GM23338 (cell line): ENCODE measurements at regions not wholly inside any gene's neighbourhood (a gene's known extent, or its start where the extent isn't known, plus 50 kb on each side); places are given as distances from the start of the nearest gene placed in this dataset.

Experiments
- ATAC-seq: fragments of 200-7000 bp; cut with Tn5 transposase; 3 replicates; pipeline ENCODE4 v1.9.1; 2020
- DNase-seq: peaks from one replicate; pipeline ENCODE4 v3.0.0-alpha.2; 2015; ENCODE audit warnings: low spot score
- H2AFZ ChIP-seq: fragments of 200-600 bp; sonication (generic); 2 replicates; pipeline ENCODE4 v1.8.0; 2016; ENCODE audit warnings: antibody characterized with exemption, mild to moderate bottlenecking, moderate library complexity
- H3F3A ChIP-seq: fragments of 200-600 bp; sonication (generic); replicated peaks from 2 replicates; pipeline ENCODE4 v1.8.0; 2017; ENCODE audit warnings: antibody characterized with exemption, mixed run types, low read depth
- H3K27ac ChIP-seq: fragments of 200-600 bp; sonication (generic); 2 replicates; pipeline ENCODE4 v1.6.1; 2016; ENCODE audit warnings: low read depth
- H3K27me3 ChIP-seq: fragments of 200-600 bp; sonication (generic); 2 replicates; pipeline ENCODE4 v1.8.0; 2016; ENCODE audit warnings: mild to moderate bottlenecking, mixed run types, moderate library complexity; ENCODE audit not compliant: insufficient read depth
- H3K36me3 ChIP-seq: fragments of 200-600 bp; sonication (generic); 2 replicates; pipeline ENCODE4 v1.8.0; 2016; ENCODE audit warnings: mild to moderate bottlenecking; ENCODE audit not compliant: insufficient read depth
- H3K4me1 ChIP-seq: fragments of 200-600 bp; sonication (generic); 2 replicates; pipeline ENCODE4 v1.8.0; 2016; ENCODE audit warnings: mild to moderate bottlenecking, moderate library complexity; ENCODE audit not compliant: insufficient read depth
- H3K4me2 ChIP-seq: fragments of 200-600 bp; sonication (generic); 2 replicates; pipeline ENCODE4 v1.7.1; 2017; ENCODE audit warnings: mixed run types
- H3K4me3 ChIP-seq: fragments of 200-600 bp; sonication (generic); 2 replicates; pipeline ENCODE4 v1.6.1; 2016; ENCODE audit warnings: mixed run types
- H3K79me2 ChIP-seq: fragments of 200-600 bp; sonication (generic); replicated peaks from 2 replicates; pipeline ENCODE4 v1.8.0; 2017; ENCODE audit warnings: mild to moderate bottlenecking; ENCODE audit not compliant: insufficient read depth
- H3K9me2 ChIP-seq: fragments of 200-600 bp; sonication (generic); 2 replicates; pipeline ENCODE4 v1.8.0; 2017; ENCODE audit not compliant: insufficient read depth
- H4K20me1 ChIP-seq: fragments of 200-600 bp; sonication (generic); replicated peaks from 2 replicates; pipeline ENCODE4 v1.8.0; 2017; ENCODE audit warnings: mild to moderate bottlenecking; ENCODE audit not compliant: insufficient read depth
- H3K27ac Mint-ChIP-seq: 2 replicates; pipeline ENCODE4 v1.8.0; 2020; ENCODE audit warnings: inconsistent platforms, mild to moderate bottlenecking, moderate library complexity, mixed read lengths
- H3K27me3 Mint-ChIP-seq: 3 replicates; pipeline ENCODE4 v1.8.0; 2022; ENCODE audit warnings: low read depth, mild to moderate bottlenecking, moderate library complexity, mixed read lengths, inconsistent platforms; ENCODE audit not compliant: insufficient read depth, poor library complexity
- H3K36me3 Mint-ChIP-seq: 3 replicates; pipeline ENCODE4 v1.8.0; 2021; ENCODE audit warnings: low read depth, mild to moderate bottlenecking, inconsistent platforms, moderate library complexity, mixed read lengths
- H3K4me1 Mint-ChIP-seq: 3 replicates; pipeline ENCODE4 v1.8.0; 2020; ENCODE audit warnings: mild to moderate bottlenecking, inconsistent platforms, mixed read lengths
- H3K4me3 Mint-ChIP-seq: 3 replicates; pipeline ENCODE4 v1.8.0; 2021; ENCODE audit warnings: moderate library complexity, mild to moderate bottlenecking, inconsistent platforms, mixed read lengths
- H3K9me3 Mint-ChIP-seq: 3 replicates; pipeline ENCODE4 v1.8.0; 2020; ENCODE audit warnings: moderate library complexity, mild to moderate bottlenecking, inconsistent platforms, mixed read lengths
- CREB1 ChIP-seq: fragments of 250-450 bp; sonication (Bioruptor Pico); IDR thresholded peaks from 2 replicates; pipeline ENCODE4 v1.5.0; 2020; ENCODE audit warnings: low read depth, mild to moderate bottlenecking, moderate library complexity
- EZH2 ChIP-seq: fragments of 200-600 bp; sonication (generic); IDR thresholded peaks from one replicate; pipeline ENCODE4 v1.8.0; 2017; ENCODE audit warnings: antibody characterized with exemption, mild to moderate bottlenecking, low read depth; ENCODE audit not compliant: unreplicated experiment
- EZH2phosphoT487 ChIP-seq: fragments of 200-600 bp; sonication (generic); IDR thresholded peaks from one replicate; pipeline ENCODE4 v1.8.1; 2018; ENCODE audit warnings: antibody characterized with exemption; ENCODE audit not compliant: unreplicated experiment
- JUNB ChIP-seq: IDR thresholded peaks from one replicate; pipeline ENCODE4 v1.6.1; 2016; ENCODE audit warnings: antibody characterized with exemption; ENCODE audit not compliant: unreplicated experiment
- NANOG ChIP-seq: IDR thresholded peaks from 2 replicates; pipeline ENCODE4 v1.6.1; 2016; ENCODE audit warnings: antibody characterized with exemption, borderline replicate concordance
- POLR2AphosphoS5 ChIP-seq: IDR thresholded peaks from 2 replicates; pipeline ENCODE4 v1.6.1; 2016; ENCODE audit warnings: antibody characterized with exemption, low read depth
- ZNF114 ChIP-seq: fragments of 250-450 bp; sonication (Bioruptor Pico); IDR thresholded peaks from 2 replicates; pipeline ENCODE4 v1.5.0; 2020; ENCODE audit warnings: mild to moderate bottlenecking, moderate library complexity
- ZNF331 ChIP-seq: fragments of 250-450 bp; sonication (Bioruptor Pico); IDR thresholded peaks from 2 replicates; pipeline ENCODE4 v1.5.0; 2020; ENCODE audit warnings: low read depth, mild to moderate bottlenecking, moderate library complexity
- TF ChIP-seq, protein P1 (sequence below): fragments of 250-450 bp; sonication (Bioruptor Pico); IDR thresholded peaks from 2 replicates; pipeline ENCODE4 v1.5.0; 2020; ENCODE audit warnings: mild to moderate bottlenecking, moderate library complexity
- TF ChIP-seq, protein P2 (sequence below): IDR thresholded peaks from one replicate; pipeline ENCODE4 v1.6.1; 2018; ENCODE audit warnings: antibody characterized with exemption; ENCODE audit not compliant: unreplicated experiment
- TF ChIP-seq, protein P3 (sequence below): IDR thresholded peaks from 2 replicates; pipeline ENCODE4 v1.6.1; 2016; ENCODE audit warnings: antibody characterized with exemption

DNA sequence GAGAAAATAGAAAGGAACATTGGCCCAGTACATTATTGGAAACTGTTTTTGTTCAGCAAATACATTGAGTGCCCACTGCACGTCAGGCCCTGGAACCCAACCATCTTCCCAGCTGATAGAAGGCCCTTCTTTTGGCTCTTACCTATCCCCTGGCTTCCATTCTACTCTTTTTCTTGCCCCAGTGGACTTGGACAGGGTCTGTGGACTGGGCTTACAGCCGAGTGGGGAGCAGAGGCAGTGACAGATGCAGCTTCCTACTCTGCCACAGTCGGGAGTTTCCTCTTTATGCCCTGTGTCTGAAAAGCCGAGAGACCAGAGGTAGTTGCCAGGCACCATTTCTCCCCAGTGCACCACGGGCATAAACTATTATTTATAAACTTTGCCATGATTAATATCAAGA lies 70.4 kb downstream of the ARHGAP35 start (continued):
- TF ChIP-seq, protein P1, sequence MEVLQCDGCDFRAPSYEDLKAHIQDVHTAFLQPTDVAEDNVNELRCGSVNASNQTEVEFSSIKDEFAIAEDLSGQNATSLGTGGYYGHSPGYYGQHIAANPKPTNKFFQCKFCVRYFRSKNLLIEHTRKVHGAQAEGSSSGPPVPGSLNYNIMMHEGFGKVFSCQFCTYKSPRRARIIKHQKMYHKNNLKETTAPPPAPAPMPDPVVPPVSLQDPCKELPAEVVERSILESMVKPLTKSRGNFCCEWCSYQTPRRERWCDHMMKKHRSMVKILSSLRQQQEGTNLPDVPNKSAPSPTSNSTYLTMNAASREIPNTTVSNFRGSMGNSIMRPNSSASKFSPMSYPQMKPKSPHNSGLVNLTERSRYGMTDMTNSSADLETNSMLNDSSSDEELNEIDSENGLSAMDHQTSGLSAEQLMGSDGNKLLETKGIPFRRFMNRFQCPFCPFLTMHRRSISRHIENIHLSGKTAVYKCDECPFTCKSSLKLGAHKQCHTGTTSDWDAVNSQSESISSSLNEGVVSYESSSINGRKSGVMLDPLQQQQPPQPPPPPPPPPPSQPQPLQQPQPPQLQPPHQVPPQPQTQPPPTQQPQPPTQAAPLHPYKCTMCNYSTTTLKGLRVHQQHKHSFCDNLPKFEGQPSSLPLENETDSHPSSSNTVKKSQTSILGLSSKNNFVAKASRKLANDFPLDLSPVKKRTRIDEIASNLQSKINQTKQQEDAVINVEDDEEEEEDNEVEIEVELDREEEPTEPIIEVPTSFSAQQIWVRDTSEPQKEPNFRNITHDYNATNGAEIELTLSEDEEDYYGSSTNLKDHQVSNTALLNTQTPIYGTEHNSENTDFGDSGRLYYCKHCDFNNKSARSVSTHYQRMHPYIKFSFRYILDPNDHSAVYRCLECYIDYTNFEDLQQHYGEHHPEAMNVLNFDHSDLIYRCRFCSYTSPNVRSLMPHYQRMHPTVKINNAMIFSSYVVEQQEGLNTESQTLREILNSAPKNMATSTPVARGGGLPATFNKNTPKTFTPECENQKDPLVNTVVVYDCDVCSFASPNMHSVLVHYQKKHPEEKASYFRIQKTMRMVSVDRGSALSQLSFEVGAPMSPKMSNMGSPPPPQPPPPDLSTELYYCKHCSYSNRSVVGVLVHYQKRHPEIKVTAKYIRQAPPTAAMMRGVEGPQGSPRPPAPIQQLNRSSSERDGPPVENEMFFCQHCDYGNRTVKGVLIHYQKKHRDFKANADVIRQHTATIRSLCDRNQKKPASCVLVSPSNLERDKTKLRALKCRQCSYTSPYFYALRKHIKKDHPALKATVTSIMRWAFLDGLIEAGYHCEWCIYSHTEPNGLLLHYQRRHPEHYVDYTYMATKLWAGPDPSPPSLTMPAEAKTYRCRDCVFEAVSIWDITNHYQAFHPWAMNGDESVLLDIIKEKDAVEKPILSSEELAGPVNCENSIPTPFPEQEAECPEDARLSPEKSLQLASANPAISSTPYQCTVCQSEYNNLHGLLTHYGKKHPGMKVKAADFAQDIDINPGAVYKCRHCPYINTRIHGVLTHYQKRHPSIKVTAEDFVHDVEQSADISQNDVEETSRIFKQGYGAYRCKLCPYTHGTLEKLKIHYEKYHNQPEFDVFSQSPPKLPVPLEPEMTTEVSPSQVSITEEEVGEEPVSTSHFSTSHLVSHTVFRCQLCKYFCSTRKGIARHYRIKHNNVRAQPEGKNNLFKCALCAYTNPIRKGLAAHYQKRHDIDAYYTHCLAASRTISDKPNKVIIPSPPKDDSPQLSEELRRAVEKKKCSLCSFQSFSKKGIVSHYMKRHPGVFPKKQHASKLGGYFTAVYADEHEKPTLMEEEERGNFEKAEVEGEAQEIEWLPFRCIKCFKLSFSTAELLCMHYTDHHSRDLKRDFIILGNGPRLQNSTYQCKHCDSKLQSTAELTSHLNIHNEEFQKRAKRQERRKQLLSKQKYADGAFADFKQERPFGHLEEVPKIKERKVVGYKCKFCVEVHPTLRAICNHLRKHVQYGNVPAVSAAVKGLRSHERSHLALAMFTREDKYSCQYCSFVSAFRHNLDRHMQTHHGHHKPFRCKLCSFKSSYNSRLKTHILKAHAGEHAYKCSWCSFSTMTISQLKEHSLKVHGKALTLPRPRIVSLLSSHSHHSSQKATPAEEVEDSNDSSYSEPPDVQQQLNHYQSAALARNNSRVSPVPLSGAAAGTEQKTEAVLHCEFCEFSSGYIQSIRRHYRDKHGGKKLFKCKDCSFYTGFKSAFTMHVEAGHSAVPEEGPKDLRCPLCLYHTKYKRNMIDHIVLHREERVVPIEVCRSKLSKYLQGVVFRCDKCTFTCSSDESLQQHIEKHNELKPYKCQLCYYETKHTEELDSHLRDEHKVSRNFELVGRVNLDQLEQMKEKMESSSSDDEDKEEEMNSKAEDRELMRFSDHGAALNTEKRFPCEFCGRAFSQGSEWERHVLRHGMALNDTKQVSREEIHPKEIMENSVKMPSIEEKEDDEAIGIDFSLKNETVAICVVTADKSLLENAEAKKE (CRISPR knock-in tag) = no peak
- TF ChIP-seq CREB1 (CRISPR knock-in tag) = no peak

DNA sequence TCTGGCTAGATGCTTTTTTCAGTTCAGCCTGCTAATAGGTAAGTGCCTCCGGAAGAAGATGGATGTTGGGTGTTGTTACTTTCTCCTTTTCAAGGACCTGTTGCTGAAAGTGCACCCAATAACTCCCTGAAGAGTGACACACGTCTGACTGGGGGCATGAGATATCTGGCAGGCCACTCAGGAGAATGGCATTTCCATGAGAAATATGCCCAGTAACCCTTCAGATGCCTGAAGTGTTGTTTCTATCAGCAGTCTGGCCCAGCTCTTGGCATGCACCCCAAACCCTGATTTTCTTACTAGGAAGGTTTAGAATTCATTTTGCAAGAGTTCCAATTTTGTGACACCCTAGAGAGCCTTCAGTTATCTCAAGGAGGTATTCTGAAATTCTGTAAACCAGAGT lies 71.5 kb downstream of the ARHGAP35 start:
- Mint-ChIP-seq H3K36me3 (peaks cover 3% of the 10 kb centered on the region; the same call in 1 of the 3 replicates), H3K4me3 (no peak overlapping the region)
- TF ChIP-seq ZNF331 (CRISPR knock-in tag) (no peak), ZNF114 (no peak), NANOG (no peak), JUNB (no peak), POLR2AphosphoS5 (no peak), CREB1 (CRISPR knock-in tag) (no peak), EZH2 (no peak), EZH2phosphoT487 (no peak)
- TF ChIP-seq, protein P2, sequence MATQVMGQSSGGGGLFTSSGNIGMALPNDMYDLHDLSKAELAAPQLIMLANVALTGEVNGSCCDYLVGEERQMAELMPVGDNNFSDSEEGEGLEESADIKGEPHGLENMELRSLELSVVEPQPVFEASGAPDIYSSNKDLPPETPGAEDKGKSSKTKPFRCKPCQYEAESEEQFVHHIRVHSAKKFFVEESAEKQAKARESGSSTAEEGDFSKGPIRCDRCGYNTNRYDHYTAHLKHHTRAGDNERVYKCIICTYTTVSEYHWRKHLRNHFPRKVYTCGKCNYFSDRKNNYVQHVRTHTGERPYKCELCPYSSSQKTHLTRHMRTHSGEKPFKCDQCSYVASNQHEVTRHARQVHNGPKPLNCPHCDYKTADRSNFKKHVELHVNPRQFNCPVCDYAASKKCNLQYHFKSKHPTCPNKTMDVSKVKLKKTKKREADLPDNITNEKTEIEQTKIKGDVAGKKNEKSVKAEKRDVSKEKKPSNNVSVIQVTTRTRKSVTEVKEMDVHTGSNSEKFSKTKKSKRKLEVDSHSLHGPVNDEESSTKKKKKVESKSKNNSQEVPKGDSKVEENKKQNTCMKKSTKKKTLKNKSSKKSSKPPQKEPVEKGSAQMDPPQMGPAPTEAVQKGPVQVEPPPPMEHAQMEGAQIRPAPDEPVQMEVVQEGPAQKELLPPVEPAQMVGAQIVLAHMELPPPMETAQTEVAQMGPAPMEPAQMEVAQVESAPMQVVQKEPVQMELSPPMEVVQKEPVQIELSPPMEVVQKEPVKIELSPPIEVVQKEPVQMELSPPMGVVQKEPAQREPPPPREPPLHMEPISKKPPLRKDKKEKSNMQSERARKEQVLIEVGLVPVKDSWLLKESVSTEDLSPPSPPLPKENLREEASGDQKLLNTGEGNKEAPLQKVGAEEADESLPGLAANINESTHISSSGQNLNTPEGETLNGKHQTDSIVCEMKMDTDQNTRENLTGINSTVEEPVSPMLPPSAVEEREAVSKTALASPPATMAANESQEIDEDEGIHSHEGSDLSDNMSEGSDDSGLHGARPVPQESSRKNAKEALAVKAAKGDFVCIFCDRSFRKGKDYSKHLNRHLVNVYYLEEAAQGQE = no peak
- TF ChIP-seq, protein P3, sequence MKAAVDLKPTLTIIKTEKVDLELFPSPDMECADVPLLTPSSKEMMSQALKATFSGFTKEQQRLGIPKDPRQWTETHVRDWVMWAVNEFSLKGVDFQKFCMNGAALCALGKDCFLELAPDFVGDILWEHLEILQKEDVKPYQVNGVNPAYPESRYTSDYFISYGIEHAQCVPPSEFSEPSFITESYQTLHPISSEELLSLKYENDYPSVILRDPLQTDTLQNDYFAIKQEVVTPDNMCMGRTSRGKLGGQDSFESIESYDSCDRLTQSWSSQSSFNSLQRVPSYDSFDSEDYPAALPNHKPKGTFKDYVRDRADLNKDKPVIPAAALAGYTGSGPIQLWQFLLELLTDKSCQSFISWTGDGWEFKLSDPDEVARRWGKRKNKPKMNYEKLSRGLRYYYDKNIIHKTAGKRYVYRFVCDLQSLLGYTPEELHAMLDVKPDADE = no peak

More for the DNA sequence above, 71.5 kb downstream of the ARHGAP35 start:
- Histone ChIP-seq H2AFZ (no peak overlapping the region), H3K4me1 (peaks cover 4% of the 10 kb centered on the region), H3K4me3 (no peak overlapping the region), H3K79me2 (peaks cover 91% of the 10 kb centered on the region), H3K36me3 (no peaks in the 10 kb centered on the region), H3K4me2 (no peak overlapping the region), H3F3A (no peaks in the 10 kb centered on the region), H4K20me1 (peaks cover 18% of the 10 kb centered on the region), H3K9me2 (no peaks in the 10 kb centered on the region), H3K27ac (no peak overlapping the region), H3K27me3 (no peaks in the 10 kb centered on the region)
- ATAC-seq = no peak
- peaks cover 2% of the 10 kb centered on the region for H3K27me3 Mint-ChIP-seq
- H3K4me1 Mint-ChIP-seq = peaks cover 8% of the 10 kb centered on the region; the same call in 2 of the 3 replicates
- no peaks in the 10 kb centered on the region for H3K9me3 Mint-ChIP-seq
- no peak for DNase-seq
- H3K27ac Mint-ChIP-seq = no peak overlapping the region
